Right atrium auricular region (tissue), 2 donors: ENCODE measurements at regions not wholly inside any gene's neighbourhood (a gene's known extent, or its start where the extent isn't known, plus 50 kb on each side); places are given as distances from the start of the nearest gene placed in this dataset.

ENCODE experiments used
- DNase-seq: peaks from one replicate; pipeline ENCODE4 v3.0.0-alpha.2; 2019; ENCODE audit warnings: low spot score
- H3K27ac ChIP-seq, 2 donors: fragments of 200-600 bp; sonication (generic); 1 replicate in 1 of 2; 2 replicates in 1 of 2; pipeline ENCODE4 v1.5.1; 2016 to 2019
- H3K27me3 ChIP-seq, 2 donors: fragments of 200-600 bp; sonication (generic); one replicate each; pipeline versions ENCODE4 v1.5.1 to v1.6.0; 2017 to 2019
- H3K36me3 ChIP-seq: fragments of 200-600 bp; sonication (generic); one replicate; pipeline ENCODE4 v1.5.1; 2016
- H3K4me1 ChIP-seq, 2 donors: fragments of 200-600 bp; sonication (generic); one replicate each; pipeline versions ENCODE4 v1.5.1 to v1.6.0; 2017 to 2019
- H3K4me3 ChIP-seq, 2 donors: fragments of 200-600 bp; sonication (generic); 1 replicate in 1 of 2; 2 replicates in 1 of 2; pipeline ENCODE4 v1.5.1; 2017 to 2019; ENCODE audit warnings: mild to moderate bottlenecking in 1 of 2, moderate library complexity in 1 of 2
- H3K9me3 ChIP-seq, 2 donors: fragments of 200-600 bp; sonication (generic); one replicate each; pipeline ENCODE4 v1.5.1; 2019
- CTCF ChIP-seq, 2 donors: fragments of 200-600 bp; sonication (generic); IDR thresholded peaks; one replicate each; pipeline ENCODE4 v1.5.1; 2019; ENCODE audit warnings: antibody characterized with exemption in 2 of 2

- no peaks in the 10 kb centered on the region for H3K4me1 ChIP-seq
- TF ChIP-seq CTCF (IDR thresholded peaks at IDR 0.05): no peak
- no peak overlapping the region for H3K27ac ChIP-seq
- H3K27me3 ChIP-seq: no peaks in the 10 kb centered on the region
- DNase-seq: no peak
- H3K9me3 ChIP-seq: no peaks in the 10 kb centered on the region
- H3K36me3 ChIP-seq: no peaks in the 10 kb centered on the region
- H3K4me3 ChIP-seq: no peak overlapping the region
Observed at GRCh38 chr2:83873110-83873509, 586.0 kb downstream of the SUCLG1 start.

GRCh38 chr2:83866211-83866610 is 592.9 kb downstream of the SUCLG1 start:
- no peaks in the 10 kb centered on the region for H3K36me3 ChIP-seq
- TF ChIP-seq CTCF (IDR thresholded peaks at IDR 0.05): no peak
- DNase-seq: no peak
- H3K27me3 ChIP-seq: no peaks in the 10 kb centered on the region
- no peak overlapping the region for H3K27ac ChIP-seq
- no peaks in the 10 kb centered on the region for H3K4me1 ChIP-seq
- H3K9me3 ChIP-seq: no peaks in the 10 kb centered on the region
- H3K4me3 ChIP-seq: no peak overlapping the region

GRCh38 chr2:83862600-83862999 is 596.5 kb downstream of the SUCLG1 start:
- TF ChIP-seq CTCF (IDR thresholded peaks at IDR 0.05): no peak
- H3K4me3 ChIP-seq: no peak overlapping the region
- DNase-seq: no peak

GRCh38 chr2:83860320-83860719 is 598.8 kb downstream of the SUCLG1 start:
- no peaks in the 10 kb centered on the region for H3K9me3 ChIP-seq
- no peak for TF ChIP-seq CTCF (IDR thresholded peaks at IDR 0.05)
- H3K27me3 ChIP-seq: no peaks in the 10 kb centered on the region
- no peaks in the 10 kb centered on the region for H3K4me1 ChIP-seq
- DNase-seq: no peak
- no peak overlapping the region for H3K4me3 ChIP-seq
- no peak overlapping the region for H3K27ac ChIP-seq
- no peaks in the 10 kb centered on the region for H3K36me3 ChIP-seq

More at GRCh38 chr2:83862600-83862999, 596.5 kb downstream of the SUCLG1 start:
- H3K4me1 ChIP-seq: no peaks in the 10 kb centered on the region
- H3K27me3 ChIP-seq: no peaks in the 10 kb centered on the region
- no peaks in the 10 kb centered on the region for H3K36me3 ChIP-seq
- no peak overlapping the region for H3K27ac ChIP-seq
- no peaks in the 10 kb centered on the region for H3K9me3 ChIP-seq

GRCh38 chr2:83859553-83859952 is 599.5 kb downstream of the SUCLG1 start:
- DNase-seq: no peak
- Histone ChIP-seq H3K4me3 (no peak overlapping the region), H3K27me3 (no peaks in the 10 kb centered on the region), H3K36me3 (no peaks in the 10 kb centered on the region), H3K9me3 (no peaks in the 10 kb centered on the region), H3K4me1 (no peaks in the 10 kb centered on the region), H3K27ac (no peak overlapping the region)
- TF ChIP-seq CTCF (IDR thresholded peaks at IDR 0.05): no peak

- no peaks in the 10 kb centered on the region for H3K4me1 ChIP-seq
- H3K36me3 ChIP-seq: no peaks in the 10 kb centered on the region
- no peak overlapping the region for H3K27ac ChIP-seq
- peaks cover 0 to 5% of the 10 kb centered on the region in 2 donors for H3K9me3 ChIP-seq
- H3K4me3 ChIP-seq: no peak overlapping the region
- no peak for DNase-seq
- TF ChIP-seq CTCF (IDR thresholded peaks at IDR 0.05): no peak
- H3K27me3 ChIP-seq: no peaks in the 10 kb centered on the region
Observed at GRCh38 chr2:83851066-83851465, 608.0 kb downstream of the SUCLG1 start.
